K562 (cell line): ENCODE measurements at regions not wholly inside any gene's neighbourhood (a gene's known extent, or its start where the extent isn't known, plus 50 kb on each side); places are given as distances from the start of the nearest gene placed in this dataset.

Experiments used
- ATAC-seq: fragments of 200-7000 bp; cut with Tn5 transposase; 3 replicates; pipeline ENCODE4 v1.9.1; 2020; ENCODE audit warnings: moderate library complexity
- BruUV-seq: library from RNA; stranded (reverse); fragments of 400-500 nt; replicated peaks from 2 replicates; lab custom pipeline; 2021; lab: Mats Ljungman, UMichigan
- CTCF ChIA-PET: fragments of 300-600 bp; formaldehyde crosslinking; extraction: SDS; loops from one replicate; lab custom pipeline; 2021; ENCODE audit warnings: low intra/inter-chr PET ratio; lab: Yijun Ruan, JAX
- POLR2A ChIA-PET: fragments of 300-600, 350-650 bp; sonication (Branson Sonifier 250); formaldehyde crosslinking; extraction: SDS; loops from one replicate; lab custom pipeline; 2021; ENCODE audit warnings: antibody characterized with exemption, inconsistent platforms; lab: Yijun Ruan, JAX
- DNase-seq, 4 experiments: peaks; one replicate each; pipeline versions ENCODE4 v3.0.0 to v3.0.0-alpha.2; 2011 to 2018; ENCODE audit warnings: low spot score in 3 of 4, mixed read lengths in 3 of 4; ENCODE audit errors: extremely low read depth in 1 of 4
- FAIRE-seq: peaks from 2 replicates; lab custom pipeline; 2011; peaks lifted over from hg19 to GRCh38; lab: Jason Lieb, UNC
- H2AFZ ChIP-seq: 2 replicates; pipeline ENCODE4 v1.6.0; 2011; ENCODE audit warnings: low read depth, low read length, control low read depth, inconsistent platforms
- H3K27ac ChIP-seq: fragments of 200-600 bp; 3 replicates; pipeline ENCODE4 v1.8.0; 2011; ENCODE audit warnings: low read depth, mild to moderate bottlenecking, control low read depth, inconsistent platforms, low read length, moderate library complexity, mixed read lengths; ENCODE audit errors: extremely low read depth
- H3K27me3 ChIP-seq, 2 experiments: fragments of 300-600 bp in 1 of 2; 2 replicates in 1 of 2; 3 replicates in 1 of 2; pipeline versions ENCODE4 v1.6.0 to v1.8.0; 2011; ENCODE audit warnings: inconsistent platforms in 2 of 2, low read length in 2 of 2, mild to moderate bottlenecking in 1 of 2, mixed read lengths in 1 of 2, moderate library complexity in 1 of 2; ENCODE audit not compliant: control insufficient read depth in 2 of 2, insufficient read depth in 2 of 2
- H3K36me3 ChIP-seq: fragments of 300-600 bp; 3 replicates; pipeline ENCODE4 v1.8.0; 2011; ENCODE audit warnings: mild to moderate bottlenecking, low read length, inconsistent platforms; ENCODE audit not compliant: control insufficient read depth, insufficient read depth
- H3K4me1 ChIP-seq, 2 experiments: fragments of 200-600 bp in 1 of 2; replicated peaks in 1 of 2; 2 replicates in 1 of 2; 3 replicates in 1 of 2; pipeline versions ENCODE4 v1.5.1 to v1.8.0; 2011; ENCODE audit warnings: inconsistent platforms in 2 of 2, low read length in 2 of 2, mild to moderate bottlenecking in 1 of 2, mixed read lengths in 1 of 2, moderate library complexity in 1 of 2; ENCODE audit not compliant: control insufficient read depth in 2 of 2, insufficient read depth in 2 of 2
- H3K4me2 ChIP-seq: 2 replicates; pipeline ENCODE4 v1.6.1; 2011; ENCODE audit warnings: low read length, control low read depth, inconsistent platforms, mixed read lengths; ENCODE audit not compliant: insufficient read depth
- H3K4me3 ChIP-seq: fragments of 200-600 bp; sonication (generic), shearing (Covaris generic); 2 replicates; pipeline ENCODE4 v1.5.1; 2016; ENCODE audit warnings: control low read depth, inconsistent platforms
- H3K79me2 ChIP-seq: fragments of 200-600 bp; 3 replicates; pipeline ENCODE4 v1.8.0; 2011; ENCODE audit warnings: low read length, inconsistent platforms; ENCODE audit not compliant: control insufficient read depth, insufficient read depth
- H3K9ac ChIP-seq, 2 experiments: 2 replicates each; pipeline versions ENCODE4 v1.6.0 to v1.6.1; 2011; ENCODE audit warnings: low read depth in 2 of 2, low read length in 2 of 2, control low read depth in 1 of 2, inconsistent platforms in 1 of 2, mild to moderate bottlenecking in 1 of 2, mixed read lengths in 1 of 2; ENCODE audit not compliant: insufficient read depth in 1 of 2
- H3K9me1 ChIP-seq: one replicate; pipeline ENCODE4 v1.6.0; 2011; ENCODE audit warnings: inconsistent platforms, mild to moderate bottlenecking, low read length, moderate library complexity; ENCODE audit not compliant: control insufficient read depth, insufficient read depth
- H3K9me3 ChIP-seq: replicated peaks from 2 replicates; pipeline ENCODE4 v1.5.1; 2011; ENCODE audit warnings: low read depth, low read length, inconsistent platforms; ENCODE audit not compliant: control insufficient read depth, insufficient read depth
- H4K20me1 ChIP-seq: replicated peaks from 2 replicates; pipeline ENCODE4 v1.6.1; 2011; ENCODE audit warnings: low read length, inconsistent platforms, mixed read lengths; ENCODE audit not compliant: control insufficient read depth, insufficient read depth
- ATF7 ChIP-seq: fragments of 450-650 bp; IDR thresholded peaks from 2 replicates; pipeline ENCODE4 v1.7.1; 2014; ENCODE audit warnings: mild to moderate bottlenecking, moderate library complexity
- CREB3 ChIP-seq: fragments of 450-650 bp; conservative IDR thresholded peaks from 2 replicates; pipeline ENCODE4 v1.6.1; 2016; ENCODE audit warnings: missing genetic modification characterization, low read depth, mild to moderate bottlenecking, missing compliant biosample characterization, moderate library complexity
- ESRRB ChIP-seq: fragments of 250-450 bp; sonication (Bioruptor Pico); IDR thresholded peaks from 2 replicates; pipeline ENCODE4 v1.5.0; 2020; ENCODE audit warnings: mild to moderate bottlenecking, moderate library complexity, borderline replicate concordance
- FOXM1 ChIP-seq, 2 experiments: fragments of 450-650 bp in 1 of 2; sonication (generic) in 1 of 2; formaldehyde crosslinking in 1 of 2; IDR thresholded peaks; 2 replicates each; pipeline versions ENCODE4 v1.6.1 to v1.9.0; 2017 to 2022; ENCODE audit warnings: low read depth in 2 of 2, mild to moderate bottlenecking in 2 of 2, missing genetic modification reagents in 1 of 2, moderate library complexity in 1 of 2
- FOXP4 ChIP-seq: sonication (generic); formaldehyde crosslinking; IDR thresholded peaks from 2 replicates; pipeline ENCODE4 v1.8.0; 2022; ENCODE audit warnings: mild to moderate bottlenecking, missing genetic modification reagents, borderline replicate concordance
- IFI16 ChIP-seq: fragments of 250-450 bp; sonication (Bioruptor Pico); IDR thresholded peaks from 2 replicates; pipeline ENCODE4 v2.1.2; 2022; ENCODE audit warnings: mild to moderate bottlenecking, inconsistent platforms
- MYC ChIP-seq, 2 experiments: fragments of 250-450 bp in 1 of 2; sonication (Bioruptor Pico) in 1 of 2; IDR thresholded peaks; 2 replicates each; pipeline versions ENCODE4 v1.5.1 to v1.6.1; 2012 to 2021; ENCODE audit warnings: low read depth in 2 of 2, borderline replicate concordance in 1 of 2, improper control_type of control experiment in 1 of 2, low read length in 1 of 2, mild to moderate bottlenecking in 1 of 2, moderate library complexity in 1 of 2
- POLR3A ChIP-seq: IDR thresholded peaks from 2 replicates; pipeline ENCODE4 v1.6.1; 2011; ENCODE audit warnings: borderline replicate concordance, mild to moderate bottlenecking, moderate library complexity; ENCODE audit not compliant: insufficient read length, insufficient read depth; ENCODE audit errors: extremely low read depth
- SMARCA4 ChIP-seq: fragments of 450-650 bp; IDR thresholded peaks from 2 replicates; pipeline ENCODE4 v1.6.1; 2016
- TAF9B ChIP-seq: fragments of 450-650 bp; IDR thresholded peaks from 2 replicates; pipeline ENCODE4 v1.6.1; 2018; ENCODE audit warnings: mild to moderate bottlenecking; ENCODE audit not compliant: partially characterized antibody
- XRCC5 ChIP-seq: fragments of 200-400 bp; formaldehyde crosslinking; IDR thresholded peaks from 2 replicates; pipeline ENCODE4 v1.6.1; 2017; ENCODE audit warnings: low read depth, mild to moderate bottlenecking, low read length
- ZNF133 ChIP-seq: fragments of 250-450 bp; sonication (Bioruptor Pico); IDR thresholded peaks from 2 replicates; pipeline ENCODE4 v1.4.0; 2020; ENCODE audit warnings: mild to moderate bottlenecking
- ZNF282 ChIP-seq: sonication (generic); formaldehyde crosslinking; IDR thresholded peaks from 2 replicates; pipeline ENCODE4 v1.8.1; 2023; ENCODE audit warnings: missing genetic modification reagents
- WGBS: fragments of 100-300 bp; shearing (Covaris generic); methylation state at CpG from one replicate; pipeline ENCODE4 v1.1.6; 2016; ENCODE audit warnings: low coverage, mixed read lengths; ENCODE audit not compliant: insufficient coverage; ENCODE audit errors: missing lambda C conversion rate; 5-methylcytosine and 5-hydroxymethylcytosine counted together
- in situ Hi-C: fragments of 300-500 bp; cut with MboI; formaldehyde crosslinking; loops from 4 replicates; pipeline ENCODE4 v1.15.0; 2018; ENCODE audit warnings: inconsistent platforms, mixed read lengths
- intact Hi-C: fragments of 100-400 bp; cut with micrococcal nuclease; formaldehyde crosslinking; loops from 2 replicates; pipeline ENCODE4 v1.14.2; 2022

GRCh38 chr5:26148569-26149107 is 889.7 kb downstream of the CDH9 start:
- FAIRE-seq (no peak), ATAC-seq (no peak), DNase-seq (no peak)
- in situ Hi-C loops (no loop called here), intact Hi-C loops (no loop called here)
- CTCF ChIA-PET, result no interaction called here
- Histone ChIP-seq H3K9me1 (no peaks in the 10 kb centered on the region), H3K79me2 (no peaks in the 10 kb centered on the region), H3K4me1 (no peaks in the 10 kb centered on the region), H3K4me3 (no peak overlapping the region), H3K27ac (no peak overlapping the region), H2AFZ (no peak overlapping the region), H3K4me2 (no peak overlapping the region), H3K9ac (no peak overlapping the region), H4K20me1 (no peaks in the 10 kb centered on the region), H3K9me3 (no peaks in the 10 kb centered on the region; the same call in none of the 2 replicates), H3K27me3 (no peaks in the 10 kb centered on the region), H3K36me3 (no peaks in the 10 kb centered on the region)
- 0% methylated on average over 7 of the region's 7 CpGs for WGBS
- no TSS peak for BruUV-seq
- TF ChIP-seq ATF7 (no peak), FOXM1 (IDR thresholded peaks at IDR 0.05; ENCODE audit: low read depth) (no peak), FOXM1 (CRISPR knock-in tag; IDR thresholded peaks at IDR 0.05; ENCODE audit: low read depth) (no peak), ESRRB (CRISPR knock-in tag) (no peak), POLR3A (no peak), ZNF282 (CRISPR knock-in tag) (no peak)
- POLR2A ChIA-PET, result no interaction called here

- Histone ChIP-seq H3K27me3 (no peaks in the 10 kb centered on the region), H3K4me3 (no peak overlapping the region), H3K9me3 (no peaks in the 10 kb centered on the region; the same call in 1 of the 2 replicates), H3K4me2 (no peak overlapping the region), H3K9me1 (no peaks in the 10 kb centered on the region), H3K9ac (no peak overlapping the region), H2AFZ (no peak overlapping the region), H3K4me1 (no peaks in the 10 kb centered on the region), H3K36me3 (no peaks in the 10 kb centered on the region), H4K20me1 (no peaks in the 10 kb centered on the region), H3K79me2 (no peaks in the 10 kb centered on the region), H3K27ac (no peak overlapping the region)
- no peak for DNase-seq
- FAIRE-seq, result no peak
- WGBS, result 0% methylated on average over 2 of the region's 2 CpGs
- intact Hi-C loops, result no loop called here
- no peak for ATAC-seq
- in situ Hi-C loops, result no loop called here
- ChIA-PET CTCF (no interaction called here), POLR2A (no interaction called here)
- no TSS peak for BruUV-seq
- TF ChIP-seq FOXP4 (CRISPR knock-in tag) (no peak), CREB3 (tag) (no peak), XRCC5 (no peak), SMARCA4 (no peak), ZNF133 (CRISPR knock-in tag) (no peak), MYC (IDR thresholded peaks at IDR 0.05; ENCODE audit: low read depth, low read length) (no peak), MYC (CRISPR knock-in tag; IDR thresholded peaks at IDR 0.05; ENCODE audit: borderline replicate concordance, low read depth) (no peak), TAF9B (no peak), IFI16 (CRISPR knock-in tag) (no peak)
Observed at GRCh38 chr5:26143259-26143658, 895.1 kb downstream of the CDH9 start.
